HAP-1 (cell line): ENCODE measurements at regions not wholly inside any gene's neighbourhood (a gene's known extent, or its start where the extent isn't known, plus 50 kb on each side); places are given as distances from the start of the nearest gene placed in this dataset.

Source experiments
- DNase-seq, 2 experiments: peaks; one replicate each; pipeline ENCODE4 v3.0.0-alpha.2; 2016 to 2020; ENCODE audit warnings: low spot score in 2 of 2
- H3K27me3 ChIP-seq: fragments of 250-450 bp; sonication (Bioruptor Pico); 2 replicates; pipeline ENCODE4 v1.5.1; 2020; ENCODE audit warnings: low read depth, mild to moderate bottlenecking, moderate library complexity
- H3K36me3 ChIP-seq: fragments of 250-450 bp; sonication (Bioruptor Pico); replicated peaks from 2 replicates; pipeline ENCODE4 v1.5.1; 2020; ENCODE audit warnings: mild to moderate bottlenecking
- H3K4me1 ChIP-seq: fragments of 250-450 bp; sonication (Bioruptor Pico); 2 replicates; pipeline ENCODE4 v1.5.1; 2020; ENCODE audit warnings: mild to moderate bottlenecking
- H3K4me3 ChIP-seq: fragments of 250-450 bp; sonication (Bioruptor Pico); 2 replicates; pipeline ENCODE4 v1.5.1; 2020; ENCODE audit warnings: mild to moderate bottlenecking, moderate library complexity
- H3K9me3 ChIP-seq: fragments of 250-450 bp; sonication (Bioruptor Pico); 2 replicates; pipeline ENCODE4 v1.5.1; 2020; ENCODE audit warnings: mild to moderate bottlenecking, moderate library complexity
- in situ Hi-C: fragments of 300-500 bp; cut with MboI; formaldehyde crosslinking; loops from 3 replicates; pipeline ENCODE4 v1.14.3; 2020; ENCODE audit warnings: low sequenced_read_pairs, inconsistent platforms, mixed read lengths

DNA sequence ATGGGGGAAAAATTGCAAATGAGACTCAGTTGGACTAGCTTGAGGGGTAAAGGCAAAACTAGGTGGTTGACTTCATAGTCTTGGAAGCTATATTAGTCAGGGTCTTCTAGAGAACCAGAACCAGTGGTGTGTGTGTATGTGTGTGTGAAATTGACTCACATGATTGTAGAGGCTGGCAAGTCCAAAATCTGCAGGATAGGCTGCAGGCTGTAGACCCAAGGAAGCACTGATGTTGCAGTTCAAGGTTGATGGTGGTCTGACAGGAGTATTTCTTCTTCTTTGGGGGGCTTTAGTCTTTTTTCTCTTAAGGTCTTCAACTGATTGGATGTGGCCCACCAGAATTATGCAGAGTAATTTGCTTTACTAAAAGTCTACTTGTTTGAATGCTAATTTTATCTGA lies 217.4 kb downstream of the MANEA start:
- Histone ChIP-seq H3K27me3 (no peaks in the 10 kb centered on the region), H3K4me1 (no peaks in the 10 kb centered on the region), H3K9me3 (no peaks in the 10 kb centered on the region), H3K36me3 (no peaks in the 10 kb centered on the region), H3K4me3 (no peak overlapping the region)
- in situ Hi-C loops = no loop called here
- DNase-seq = no peak

- no peaks in the 10 kb centered on the region for H3K27me3 ChIP-seq
- no peak overlapping the region for H3K4me3 ChIP-seq
- in situ Hi-C loops = no loop called here
- DNase-seq = no peak
- H3K36me3 ChIP-seq = no peaks in the 10 kb centered on the region
- no peaks in the 10 kb centered on the region for H3K4me1 ChIP-seq
- no peaks in the 10 kb centered on the region for H3K9me3 ChIP-seq
These were observed 218.6 kb downstream of the MANEA start for GRCh38 chr6:95795927-95796326.

GRCh38 chr6:95797054-95797453 lies 218.7 kb upstream of the FUT9 start:
- H3K4me3 ChIP-seq = no peak overlapping the region
- H3K27me3 ChIP-seq = no peaks in the 10 kb centered on the region
- in situ Hi-C loops = no loop called here
- DNase-seq = no peak
- H3K36me3 ChIP-seq = no peaks in the 10 kb centered on the region
- H3K4me1 ChIP-seq = no peaks in the 10 kb centered on the region
- no peaks in the 10 kb centered on the region for H3K9me3 ChIP-seq

GRCh38 chr6:95802978-95803377 lies 212.8 kb upstream of the FUT9 start:
- in situ Hi-C loops = no loop called here
- Histone ChIP-seq H3K27me3 (no peaks in the 10 kb centered on the region), H3K4me3 (no peak overlapping the region), H3K9me3 (no peaks in the 10 kb centered on the region), H3K4me1 (no peaks in the 10 kb centered on the region), H3K36me3 (no peaks in the 10 kb centered on the region)
- DNase-seq = no peak

DNA sequence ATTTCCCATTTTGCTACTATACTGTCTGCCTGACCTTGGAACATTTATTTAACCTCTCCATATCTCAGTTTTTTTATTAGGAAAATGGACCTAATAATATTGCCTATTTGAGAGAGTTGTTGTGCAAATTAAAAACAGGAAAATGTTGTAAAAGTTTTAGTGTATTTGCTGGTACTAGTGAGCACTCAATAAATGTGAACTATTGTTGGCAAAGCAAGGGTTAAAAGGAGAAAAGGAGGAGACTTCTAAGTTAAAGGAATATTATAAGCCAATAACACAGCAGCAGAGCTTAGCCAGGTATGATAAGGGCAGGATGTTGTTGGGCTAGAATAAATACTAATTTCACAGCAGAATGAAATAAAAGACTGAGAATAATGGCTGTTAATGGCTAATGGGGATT lies 211.9 kb upstream of the FUT9 start:
- no peaks in the 10 kb centered on the region for H3K36me3 ChIP-seq

DNA sequence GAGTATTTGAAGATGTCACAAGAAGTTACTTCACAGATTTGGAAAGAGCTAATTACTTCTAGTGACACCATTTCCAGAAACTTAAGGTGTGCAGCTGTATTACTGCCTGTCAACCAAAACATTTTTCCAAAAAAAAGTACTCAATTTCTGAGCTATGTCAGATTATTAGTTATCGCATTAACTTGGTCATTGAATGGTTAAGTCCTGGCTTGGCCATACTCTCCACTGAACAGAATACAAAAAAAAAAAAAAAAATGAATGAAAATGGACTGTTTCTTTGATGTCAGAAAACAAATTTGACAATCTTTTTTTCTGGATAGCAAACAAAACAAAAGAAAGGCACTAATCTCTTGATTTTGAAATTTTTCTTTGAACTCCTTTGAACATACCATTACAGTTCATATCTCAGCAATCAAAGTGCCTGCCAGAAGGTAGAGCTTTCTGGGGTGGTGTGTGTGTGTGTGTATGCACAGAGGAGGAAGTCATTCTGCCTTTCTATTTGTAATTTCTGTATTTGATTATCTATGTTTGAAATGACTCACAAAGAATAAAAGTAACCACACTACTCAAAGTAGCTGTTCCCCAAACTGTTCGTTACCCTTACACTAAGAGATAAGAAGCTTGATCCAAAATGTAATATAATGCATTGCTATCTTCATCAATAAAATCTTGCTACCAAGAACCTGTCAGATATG lies 210.8 kb upstream of the FUT9 start:
- DNase-seq = no peak
- H3K4me1 ChIP-seq = no peaks in the 10 kb centered on the region
- H3K36me3 ChIP-seq = no peaks in the 10 kb centered on the region
- H3K27me3 ChIP-seq = no peaks in the 10 kb centered on the region
- no peaks in the 10 kb centered on the region for H3K9me3 ChIP-seq
- in situ Hi-C loops = no loop called here
- H3K4me3 ChIP-seq = no peak overlapping the region

More for the DNA sequence above, 211.9 kb upstream of the FUT9 start:
- Histone ChIP-seq H3K4me1 (no peaks in the 10 kb centered on the region), H3K9me3 (no peaks in the 10 kb centered on the region), H3K27me3 (no peaks in the 10 kb centered on the region), H3K4me3 (no peak overlapping the region)
- no peak for DNase-seq
- in situ Hi-C loops = no loop called here

GRCh38 chr6:95805699-95806098 lies 210.1 kb upstream of the FUT9 start:
- Histone ChIP-seq H3K4me1 (no peaks in the 10 kb centered on the region), H3K36me3 (no peaks in the 10 kb centered on the region), H3K9me3 (no peaks in the 10 kb centered on the region), H3K27me3 (no peaks in the 10 kb centered on the region), H3K4me3 (no peak overlapping the region)
- no peak for DNase-seq
- in situ Hi-C loops = no loop called here

GRCh38 chr6:95815389-95816056 lies 200.3 kb upstream of the FUT9 start:
- H3K36me3 ChIP-seq = no peaks in the 10 kb centered on the region
- H3K27me3 ChIP-seq = no peaks in the 10 kb centered on the region
- in situ Hi-C loops = no loop called here
- no peak for DNase-seq
- no peaks in the 10 kb centered on the region for H3K4me1 ChIP-seq
- no peaks in the 10 kb centered on the region for H3K9me3 ChIP-seq
- H3K4me3 ChIP-seq = no peak overlapping the region

GRCh38 chr6:95819461-95819860 lies 196.3 kb upstream of the FUT9 start:
- Histone ChIP-seq H3K4me3 (no peak overlapping the region), H3K36me3 (no peaks in the 10 kb centered on the region), H3K27me3 (no peaks in the 10 kb centered on the region), H3K9me3 (no peaks in the 10 kb centered on the region), H3K4me1 (no peaks in the 10 kb centered on the region)
- DNase-seq = no peak
- in situ Hi-C loops = no loop called here

DNA sequence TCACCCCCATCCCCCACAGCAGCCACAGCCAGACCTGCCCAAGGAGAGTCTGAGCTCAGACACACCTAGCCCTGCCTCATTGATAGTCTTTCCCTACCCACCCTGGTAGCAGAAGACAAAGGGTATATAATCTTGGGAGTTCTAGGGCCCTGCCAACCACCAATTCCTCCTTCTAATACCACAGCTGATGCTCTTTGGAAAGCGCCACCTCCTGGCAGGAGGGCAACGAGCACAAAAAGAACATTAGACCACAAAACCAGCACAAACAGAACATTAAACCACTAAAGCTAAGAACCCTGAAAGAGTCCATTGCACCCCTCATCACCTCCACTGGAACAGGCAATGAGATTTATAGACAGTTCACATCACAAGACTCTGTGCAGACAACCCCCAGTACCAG lies 195.8 kb upstream of the FUT9 start:
- DNase-seq = peak in 1 of 2 experiments; percentile 9
- Histone ChIP-seq H3K9me3 (no peaks in the 10 kb centered on the region), H3K4me1 (no peaks in the 10 kb centered on the region), H3K4me3 (no peak overlapping the region), H3K36me3 (no peaks in the 10 kb centered on the region), H3K27me3 (no peaks in the 10 kb centered on the region)
- in situ Hi-C loops = no loop called here

DNA sequence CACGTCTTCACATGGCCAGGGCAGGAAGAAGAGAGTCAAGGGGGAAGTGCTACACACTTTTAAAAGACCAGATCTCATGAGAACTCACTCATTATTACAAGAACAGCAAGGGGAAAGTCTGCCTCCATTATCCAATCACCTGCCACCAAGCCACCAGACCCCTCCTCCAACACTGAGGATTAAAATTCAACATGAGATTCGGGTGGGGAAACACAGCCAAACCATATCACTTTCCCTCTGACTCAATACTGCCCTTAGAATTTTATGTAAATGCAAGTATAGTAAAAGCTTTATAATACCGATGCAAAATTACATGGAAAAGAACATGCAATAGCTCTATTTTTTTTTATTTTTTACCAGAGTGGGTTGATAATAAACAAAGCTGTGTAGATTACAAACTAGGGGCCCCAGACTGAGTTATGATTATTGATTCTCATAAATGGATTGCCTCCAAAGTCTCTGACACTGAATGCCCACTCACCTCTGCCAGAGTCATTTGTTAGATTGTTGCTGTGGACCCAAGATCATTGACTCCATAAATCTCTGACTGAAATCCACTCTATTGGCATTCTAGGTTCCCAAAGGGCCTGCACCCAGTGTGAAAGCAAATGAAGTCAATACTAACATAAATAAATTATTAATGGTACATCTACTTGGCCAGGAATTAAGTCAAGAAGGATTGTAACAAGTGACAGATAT lies 184.8 kb upstream of the FUT9 start:
- Histone ChIP-seq H3K36me3 (no peaks in the 10 kb centered on the region), H3K27me3 (no peaks in the 10 kb centered on the region), H3K9me3 (no peaks in the 10 kb centered on the region), H3K4me3 (no peak overlapping the region), H3K4me1 (no peaks in the 10 kb centered on the region)
- in situ Hi-C loops = no loop called here
- DNase-seq = no peak

- no peaks in the 10 kb centered on the region for H3K27me3 ChIP-seq
- in situ Hi-C loops = no loop called here
These were observed 177.9 kb upstream of the FUT9 start for GRCh38 chr6:95837890-95838289.

DNA sequence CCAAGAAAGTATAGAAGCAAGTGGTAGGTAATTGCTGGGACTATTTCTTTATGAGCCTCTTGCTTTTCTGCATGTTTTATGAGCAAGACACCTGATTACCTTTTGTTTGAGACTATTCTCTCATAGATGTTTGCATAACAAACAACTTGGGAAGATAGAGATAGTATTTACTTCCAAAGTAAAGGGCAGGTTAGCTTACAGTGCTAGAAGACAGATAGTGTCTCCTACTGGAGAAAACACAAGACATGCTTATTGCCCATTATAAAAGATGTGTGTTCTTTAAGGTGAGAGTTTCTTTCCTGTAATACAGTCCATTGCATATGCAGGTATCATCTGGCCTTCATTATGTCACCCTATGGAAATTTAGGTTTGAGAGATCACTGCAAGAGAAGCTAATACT lies 174.2 kb upstream of the FUT9 start:
- in situ Hi-C loops = no loop called here

More at GRCh38 chr6:95837890-95838289, 177.9 kb upstream of the FUT9 start:
- DNase-seq = no peak
- H3K4me1 ChIP-seq = no peaks in the 10 kb centered on the region
- no peaks in the 10 kb centered on the region for H3K9me3 ChIP-seq
- no peaks in the 10 kb centered on the region for H3K36me3 ChIP-seq
- H3K4me3 ChIP-seq = no peak overlapping the region

DNA sequence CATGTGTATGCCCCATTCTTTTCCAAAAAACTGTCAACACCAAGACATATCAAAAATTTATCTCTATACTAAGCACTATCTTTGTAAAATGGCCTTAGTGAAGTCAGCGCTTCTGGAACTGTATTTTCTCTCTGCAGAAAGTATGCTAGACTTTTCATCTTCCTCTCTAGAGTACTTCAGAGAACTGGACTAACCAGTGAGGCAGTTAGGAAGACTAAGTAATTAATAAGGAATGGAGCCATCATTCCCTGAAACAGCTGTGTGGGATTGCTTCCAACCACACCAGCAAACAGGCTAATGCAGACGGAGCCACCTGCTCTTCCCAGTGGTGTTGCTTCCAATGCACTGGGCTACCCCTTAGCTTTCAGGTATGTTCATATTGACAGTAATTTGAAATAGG lies 169.1 kb upstream of the FUT9 start:
- H3K9me3 ChIP-seq = no peaks in the 10 kb centered on the region
- DNase-seq = no peak
- in situ Hi-C loops = no loop called here
- H3K27me3 ChIP-seq = no peaks in the 10 kb centered on the region
- H3K4me3 ChIP-seq = no peak overlapping the region
- H3K4me1 ChIP-seq = peaks cover 2% of the 10 kb centered on the region; the same call in 1 of the 2 replicates
- H3K36me3 ChIP-seq = no peaks in the 10 kb centered on the region

More for the DNA sequence above, 174.2 kb upstream of the FUT9 start:
- Histone ChIP-seq H3K9me3 (no peaks in the 10 kb centered on the region), H3K27me3 (no peaks in the 10 kb centered on the region), H3K36me3 (no peaks in the 10 kb centered on the region), H3K4me3 (no peak overlapping the region), H3K4me1 (no peaks in the 10 kb centered on the region)
- DNase-seq = no peak
